Ishikawa (cell line): ENCODE measurements at regions not wholly inside any gene's neighbourhood (a gene's known extent, or its start where the extent isn't known, plus 50 kb on each side); places are given as distances from the start of the nearest gene placed in this dataset.

Source experiments
- CEBPB ChIP-seq: IDR thresholded peaks from 2 replicates; pipeline ENCODE4 v1.6.1; 2012
- CREB1 ChIP-seq: IDR thresholded peaks from 2 replicates; pipeline ENCODE4 v1.6.1; 2012; ENCODE audit warnings: low read depth
- EP300 ChIP-seq: IDR thresholded peaks from 2 replicates; pipeline ENCODE4 v1.6.1; 2012; ENCODE audit warnings: borderline replicate concordance
- FOXM1 ChIP-seq: IDR thresholded peaks from 2 replicates; pipeline ENCODE4 v1.6.1; 2012; ENCODE audit warnings: low read depth, borderline replicate concordance
- NFIC ChIP-seq: IDR thresholded peaks from 2 replicates; pipeline ENCODE4 v1.6.1; 2012
- RAD21 ChIP-seq: IDR thresholded peaks from 2 replicates; pipeline ENCODE4 v1.6.1; 2012; ENCODE audit warnings: low read depth
- TAF1 ChIP-seq: IDR thresholded peaks from 2 replicates; pipeline ENCODE4 v1.6.1; 2012; ENCODE audit warnings: low read depth, mild to moderate bottlenecking
- TCF12 ChIP-seq: IDR thresholded peaks from 2 replicates; pipeline ENCODE4 v1.6.1; 2012; ENCODE audit warnings: low read depth
- TEAD4 ChIP-seq: IDR thresholded peaks from 2 replicates; pipeline ENCODE4 v1.6.1; 2012
- USF1 ChIP-seq: IDR thresholded peaks from 2 replicates; pipeline ENCODE4 v1.6.1; 2012
- YY1 ChIP-seq: IDR thresholded peaks from 2 replicates; pipeline ENCODE4 v1.6.1; 2012; ENCODE audit warnings: low read depth
- ZBTB7A ChIP-seq: IDR thresholded peaks from 2 replicates; pipeline ENCODE4 v1.6.1; 2012; ENCODE audit warnings: low read depth
- TF ChIP-seq, protein P1 (sequence below): IDR thresholded peaks from 2 replicates; pipeline ENCODE4 v1.6.1; 2012; ENCODE audit warnings: low read depth, mild to moderate bottlenecking
- TF ChIP-seq, protein P2 (sequence below): IDR thresholded peaks from 2 replicates; pipeline ENCODE4 v1.6.1; 2012

DNA sequence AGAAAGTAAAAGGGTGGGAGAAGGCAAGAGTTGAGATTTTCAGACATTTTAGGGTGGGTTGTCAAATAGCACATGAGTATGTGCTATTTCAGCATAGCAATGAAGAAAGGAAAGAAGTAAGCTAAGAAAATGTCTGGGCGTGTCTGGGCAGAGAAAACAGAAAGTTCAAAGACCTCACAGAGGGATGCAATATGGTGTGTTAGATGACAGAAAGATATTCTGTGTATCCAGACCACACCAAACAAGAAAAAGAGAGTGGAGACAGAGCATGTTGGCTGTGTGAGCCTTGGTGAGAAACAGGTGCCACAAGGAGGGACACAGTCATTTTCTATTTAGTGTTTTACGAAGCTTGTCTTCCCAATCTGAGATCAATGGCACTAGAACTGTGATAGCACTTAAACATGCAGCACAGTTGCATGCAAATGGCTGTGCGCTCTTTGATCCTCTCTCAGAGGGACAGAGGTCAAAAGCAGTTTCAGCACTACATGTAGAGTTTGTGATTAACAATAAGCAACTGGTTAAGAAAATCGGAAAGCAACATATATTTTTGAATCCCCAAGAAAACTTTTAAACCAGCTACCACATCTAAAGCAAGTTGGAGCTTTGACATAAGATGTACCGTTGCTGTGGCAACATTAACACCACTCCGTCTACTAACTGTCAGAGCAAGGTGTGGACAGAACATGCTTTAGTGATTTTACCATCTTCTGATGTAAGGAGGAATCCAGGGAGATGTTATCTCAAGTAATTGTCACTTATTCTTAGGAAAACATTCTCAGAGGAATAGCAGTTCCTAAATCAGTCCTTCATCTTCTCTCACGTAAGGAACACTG is 515.5 kb upstream of the NOX3 start:
- TF ChIP-seq USF1 (no peak), YY1 (no peak), TCF12 (no peak), NFIC (no peak), ZBTB7A (no peak), CEBPB (no peak), RAD21 (no peak), TEAD4 (no peak), CREB1 (no peak)
- TF ChIP-seq, protein P1, sequence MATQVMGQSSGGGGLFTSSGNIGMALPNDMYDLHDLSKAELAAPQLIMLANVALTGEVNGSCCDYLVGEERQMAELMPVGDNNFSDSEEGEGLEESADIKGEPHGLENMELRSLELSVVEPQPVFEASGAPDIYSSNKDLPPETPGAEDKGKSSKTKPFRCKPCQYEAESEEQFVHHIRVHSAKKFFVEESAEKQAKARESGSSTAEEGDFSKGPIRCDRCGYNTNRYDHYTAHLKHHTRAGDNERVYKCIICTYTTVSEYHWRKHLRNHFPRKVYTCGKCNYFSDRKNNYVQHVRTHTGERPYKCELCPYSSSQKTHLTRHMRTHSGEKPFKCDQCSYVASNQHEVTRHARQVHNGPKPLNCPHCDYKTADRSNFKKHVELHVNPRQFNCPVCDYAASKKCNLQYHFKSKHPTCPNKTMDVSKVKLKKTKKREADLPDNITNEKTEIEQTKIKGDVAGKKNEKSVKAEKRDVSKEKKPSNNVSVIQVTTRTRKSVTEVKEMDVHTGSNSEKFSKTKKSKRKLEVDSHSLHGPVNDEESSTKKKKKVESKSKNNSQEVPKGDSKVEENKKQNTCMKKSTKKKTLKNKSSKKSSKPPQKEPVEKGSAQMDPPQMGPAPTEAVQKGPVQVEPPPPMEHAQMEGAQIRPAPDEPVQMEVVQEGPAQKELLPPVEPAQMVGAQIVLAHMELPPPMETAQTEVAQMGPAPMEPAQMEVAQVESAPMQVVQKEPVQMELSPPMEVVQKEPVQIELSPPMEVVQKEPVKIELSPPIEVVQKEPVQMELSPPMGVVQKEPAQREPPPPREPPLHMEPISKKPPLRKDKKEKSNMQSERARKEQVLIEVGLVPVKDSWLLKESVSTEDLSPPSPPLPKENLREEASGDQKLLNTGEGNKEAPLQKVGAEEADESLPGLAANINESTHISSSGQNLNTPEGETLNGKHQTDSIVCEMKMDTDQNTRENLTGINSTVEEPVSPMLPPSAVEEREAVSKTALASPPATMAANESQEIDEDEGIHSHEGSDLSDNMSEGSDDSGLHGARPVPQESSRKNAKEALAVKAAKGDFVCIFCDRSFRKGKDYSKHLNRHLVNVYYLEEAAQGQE, result no peak

GRCh38 chr6:155970472-155970871 is 514.8 kb upstream of the NOX3 start:
- no peak for TF ChIP-seq TCF12
- TF ChIP-seq FOXM1, result no peak
- TF ChIP-seq RAD21, result no peak
- no peak for TF ChIP-seq USF1
- TF ChIP-seq, protein P1, result no peak
- no peak for TF ChIP-seq EP300
- TF ChIP-seq ZBTB7A, result no peak
- TF ChIP-seq TAF1, result no peak
- no peak for TF ChIP-seq NFIC
- TF ChIP-seq CREB1, result no peak
- TF ChIP-seq CEBPB, result no peak
- TF ChIP-seq YY1, result no peak
- TF ChIP-seq, protein P2, sequence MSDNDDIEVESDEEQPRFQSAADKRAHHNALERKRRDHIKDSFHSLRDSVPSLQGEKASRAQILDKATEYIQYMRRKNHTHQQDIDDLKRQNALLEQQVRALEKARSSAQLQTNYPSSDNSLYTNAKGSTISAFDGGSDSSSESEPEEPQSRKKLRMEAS, result no peak

DNA sequence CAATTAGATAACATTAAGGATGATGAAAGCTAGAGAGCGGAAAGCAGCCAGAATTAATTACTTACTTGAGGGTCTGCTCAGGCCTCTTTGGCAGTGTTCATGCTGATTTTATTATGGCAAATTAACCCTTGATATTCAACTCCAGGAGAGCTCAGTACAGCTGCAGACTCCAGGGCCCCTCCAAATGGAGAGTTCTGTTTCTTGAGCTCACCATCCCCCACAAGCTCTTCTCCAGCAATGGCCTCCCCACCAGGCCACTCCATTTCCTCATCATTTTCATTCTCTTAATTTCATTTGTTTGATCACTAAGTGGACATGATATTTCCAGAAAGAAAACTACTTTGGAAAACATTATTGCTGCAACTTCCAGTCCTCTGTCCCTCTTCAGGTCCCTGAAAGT is 513.3 kb upstream of the NOX3 start:
- no peak for TF ChIP-seq RAD21

- TF ChIP-seq, protein P1, result no peak
- TF ChIP-seq TCF12 (no peak), USF1 (no peak), ZBTB7A (no peak), RAD21 (no peak), YY1 (no peak)
- TF ChIP-seq, protein P2, result no peak
Observed at GRCh38 chr6:155967322-155967721, 511.7 kb upstream of the NOX3 start.
